Calu3 (cell line): ENCODE measurements at regions not wholly inside any gene's neighbourhood (a gene's known extent, or its start where the extent isn't known, plus 50 kb on each side); places are given as distances from the start of the nearest gene placed in this dataset.

Experiments used
- BruUV-seq: library from RNA; stranded (reverse); fragments of 400-500 nt; replicated peaks from 2 replicates; lab custom pipeline; 2021; lab: Mats Ljungman, UMichigan
- CTCF ChIA-PET: fragments of 300-600 bp; sonication (Branson Sonifier 250); formaldehyde crosslinking; loops from one replicate; lab custom pipeline; 2022; ENCODE audit warnings: antibody characterized with exemption; lab: Charles Lee
- DNase-seq: peaks from one replicate; pipeline ENCODE4 v3.0.0; 2022
- H3K27ac Mint-ChIP-seq: one replicate; pipeline ENCODE4 v1.8.0; 2022; ENCODE audit warnings: mixed read lengths; ENCODE audit not compliant: unreplicated experiment
- H3K27me3 Mint-ChIP-seq: one replicate; pipeline ENCODE4 v1.8.0; 2022; ENCODE audit warnings: mixed read lengths; ENCODE audit not compliant: unreplicated experiment
- H3K36me3 Mint-ChIP-seq: one replicate; pipeline ENCODE4 v1.8.0; 2022; ENCODE audit warnings: mild to moderate bottlenecking, moderate library complexity, mixed read lengths; ENCODE audit not compliant: insufficient read depth, unreplicated experiment
- H3K4me1 Mint-ChIP-seq: one replicate; pipeline ENCODE4 v1.8.0; 2022; ENCODE audit warnings: mild to moderate bottlenecking, low read depth, mixed read lengths; ENCODE audit not compliant: unreplicated experiment
- H3K4me3 Mint-ChIP-seq: one replicate; pipeline ENCODE4 v1.8.0; 2022; ENCODE audit warnings: mild to moderate bottlenecking, low read depth, moderate library complexity, mixed read lengths; ENCODE audit not compliant: unreplicated experiment
- H3K9me3 Mint-ChIP-seq: one replicate; pipeline ENCODE4 v1.8.0; 2022; ENCODE audit warnings: low read depth, mixed read lengths; ENCODE audit not compliant: unreplicated experiment
- intact Hi-C: fragments of 100-400 bp; cut with micrococcal nuclease; formaldehyde crosslinking; loops from one replicate; pipeline ENCODE4 v1.10.0; 2022; ENCODE audit not compliant: unreplicated experiment
- TF ChIP-seq, protein P1 (sequence below): fragments of 200-600 bp; IDR thresholded peaks from one replicate; pipeline ENCODE4 v1.8.0; 2022; ENCODE audit warnings: antibody characterized with exemption; ENCODE audit not compliant: unreplicated experiment

DNA sequence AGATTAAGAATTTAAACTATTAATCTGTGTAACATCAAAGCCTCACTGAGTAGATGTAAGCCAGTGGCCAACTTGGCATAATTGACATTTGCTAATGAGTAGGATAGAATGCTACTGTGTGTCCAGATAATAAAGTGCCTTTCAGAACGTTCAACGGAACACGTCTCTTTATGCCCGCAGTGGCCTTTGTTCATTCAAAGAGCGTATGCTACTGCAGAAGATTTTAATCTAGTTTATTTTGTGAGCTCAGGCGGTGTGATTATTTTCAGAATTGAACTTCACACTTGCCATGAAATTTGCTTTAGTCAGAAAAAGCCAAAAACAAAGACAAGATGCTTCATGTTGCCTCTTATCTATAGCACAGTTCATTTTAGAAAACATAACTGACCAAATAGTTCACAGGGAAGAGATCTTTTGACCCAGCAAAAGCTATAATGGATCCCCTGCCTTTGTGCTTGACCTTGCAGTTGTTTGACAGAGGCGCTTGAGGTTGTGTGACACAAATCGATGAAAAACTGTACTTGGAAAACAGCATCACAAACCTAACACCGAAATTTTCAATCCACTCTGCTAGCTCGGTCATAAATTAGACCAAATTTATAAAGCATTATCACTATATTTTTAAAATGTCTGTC, 530.9 kb upstream of the TYRP1 start:
- no peaks in the 10 kb centered on the region for H3K9me3 Mint-ChIP-seq
- no peak overlapping the region for H3K27ac Mint-ChIP-seq
- no peaks in the 10 kb centered on the region for H3K27me3 Mint-ChIP-seq
- no peaks in the 10 kb centered on the region for H3K36me3 Mint-ChIP-seq
- BruUV-seq: no TSS peak
- no peaks in the 10 kb centered on the region for H3K4me1 Mint-ChIP-seq
- CTCF ChIA-PET: no interaction called here
- TF ChIP-seq, protein P1, sequence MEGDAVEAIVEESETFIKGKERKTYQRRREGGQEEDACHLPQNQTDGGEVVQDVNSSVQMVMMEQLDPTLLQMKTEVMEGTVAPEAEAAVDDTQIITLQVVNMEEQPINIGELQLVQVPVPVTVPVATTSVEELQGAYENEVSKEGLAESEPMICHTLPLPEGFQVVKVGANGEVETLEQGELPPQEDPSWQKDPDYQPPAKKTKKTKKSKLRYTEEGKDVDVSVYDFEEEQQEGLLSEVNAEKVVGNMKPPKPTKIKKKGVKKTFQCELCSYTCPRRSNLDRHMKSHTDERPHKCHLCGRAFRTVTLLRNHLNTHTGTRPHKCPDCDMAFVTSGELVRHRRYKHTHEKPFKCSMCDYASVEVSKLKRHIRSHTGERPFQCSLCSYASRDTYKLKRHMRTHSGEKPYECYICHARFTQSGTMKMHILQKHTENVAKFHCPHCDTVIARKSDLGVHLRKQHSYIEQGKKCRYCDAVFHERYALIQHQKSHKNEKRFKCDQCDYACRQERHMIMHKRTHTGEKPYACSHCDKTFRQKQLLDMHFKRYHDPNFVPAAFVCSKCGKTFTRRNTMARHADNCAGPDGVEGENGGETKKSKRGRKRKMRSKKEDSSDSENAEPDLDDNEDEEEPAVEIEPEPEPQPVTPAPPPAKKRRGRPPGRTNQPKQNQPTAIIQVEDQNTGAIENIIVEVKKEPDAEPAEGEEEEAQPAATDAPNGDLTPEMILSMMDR: no peak
- intact Hi-C loops: no loop called here
- no peak overlapping the region for H3K4me3 Mint-ChIP-seq
- DNase-seq: no peak

DNA sequence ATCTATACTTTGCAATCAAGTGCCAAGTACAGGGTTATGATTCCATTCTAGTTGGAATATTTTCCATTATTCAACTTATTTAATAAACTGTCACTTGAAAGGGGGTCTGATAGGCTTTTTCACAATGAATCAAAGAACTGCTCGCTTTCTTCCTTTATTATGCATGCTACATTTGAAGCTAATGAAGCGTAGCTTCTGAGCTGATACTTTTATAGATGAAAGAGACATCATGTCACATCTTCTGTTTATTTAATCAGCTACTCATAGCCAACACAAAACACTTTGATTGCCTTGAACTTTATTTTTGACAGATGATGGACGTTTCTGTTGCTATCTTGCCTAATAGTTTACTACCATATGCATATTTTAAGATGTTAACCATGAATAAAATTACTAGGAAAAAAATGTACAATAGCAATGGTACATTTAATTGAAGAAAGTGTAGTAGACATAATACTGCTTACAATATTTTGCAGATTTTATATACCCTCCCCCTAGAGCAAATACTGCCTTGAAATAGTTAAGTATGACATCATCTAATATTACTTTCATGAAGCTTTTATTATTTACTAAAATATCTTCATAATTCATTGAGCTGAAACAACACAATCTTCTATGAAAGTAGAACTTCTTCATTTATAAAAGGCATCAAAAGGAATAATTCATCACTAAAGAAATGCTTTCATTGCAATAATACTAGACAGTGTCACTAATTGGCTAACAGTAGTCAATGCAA, 529.3 kb upstream of the TYRP1 start:
- TF ChIP-seq, protein P1: no peak
- Mint-ChIP-seq H3K4me3 (no peak overlapping the region), H3K27me3 (no peaks in the 10 kb centered on the region), H3K27ac (no peak overlapping the region), H3K9me3 (no peaks in the 10 kb centered on the region), H3K36me3 (no peaks in the 10 kb centered on the region), H3K4me1 (no peaks in the 10 kb centered on the region)
- intact Hi-C loops: no loop called here
- BruUV-seq: no TSS peak
- DNase-seq: no peak
- CTCF ChIA-PET: no interaction called here

DNA sequence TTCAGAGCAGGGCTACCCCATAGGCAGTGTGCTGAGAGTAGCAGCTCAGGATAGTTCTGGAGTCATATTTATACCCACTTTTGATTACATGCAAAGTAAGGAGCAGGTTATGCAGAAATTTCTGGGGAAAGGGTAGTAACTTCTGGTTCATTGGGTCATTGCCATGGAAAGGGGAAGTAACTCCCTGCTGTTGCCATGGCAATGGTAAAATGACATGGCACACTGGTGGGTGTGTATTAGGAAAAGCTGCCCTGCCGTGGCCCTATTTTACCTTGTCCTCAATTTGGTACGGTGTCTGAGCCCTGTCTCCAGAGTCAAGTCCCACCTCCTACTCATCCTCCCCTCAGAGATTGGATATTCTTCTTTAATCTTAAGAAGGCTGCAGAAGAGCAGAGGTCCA, 526.7 kb upstream of the TYRP1 start:
- Mint-ChIP-seq H3K4me3 (no peak overlapping the region), H3K27me3 (no peaks in the 10 kb centered on the region), H3K36me3 (no peaks in the 10 kb centered on the region), H3K27ac (no peak overlapping the region), H3K4me1 (no peaks in the 10 kb centered on the region), H3K9me3 (no peaks in the 10 kb centered on the region)
- intact Hi-C loops: no loop called here
- CTCF ChIA-PET: no interaction called here
- no peak for DNase-seq
- BruUV-seq: no TSS peak
- TF ChIP-seq, protein P1: no peak

DNA sequence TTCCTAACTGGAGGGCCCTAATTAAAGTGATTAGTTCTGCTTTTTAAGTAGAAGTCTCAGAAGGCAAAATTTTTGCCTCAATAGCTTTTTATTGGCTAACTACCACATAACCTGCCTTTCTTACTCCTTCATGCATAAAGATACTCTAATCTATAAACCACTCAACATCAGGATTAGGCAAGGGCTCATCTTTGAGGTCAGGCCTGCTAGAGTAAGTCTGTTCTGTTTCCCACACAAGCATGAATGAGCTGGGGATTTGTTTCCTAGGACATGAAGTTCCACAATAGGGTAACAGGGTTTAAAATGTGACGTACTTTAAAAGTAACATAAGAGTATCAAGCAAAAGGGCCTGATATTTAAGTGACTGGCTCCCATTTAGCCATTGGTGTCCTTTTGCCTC, 522.7 kb upstream of the TYRP1 start:
- Mint-ChIP-seq H3K4me1 (no peaks in the 10 kb centered on the region), H3K36me3 (no peaks in the 10 kb centered on the region)

More for the DNA sequence above, 522.7 kb upstream of the TYRP1 start:
- H3K27me3 Mint-ChIP-seq: no peaks in the 10 kb centered on the region
- H3K9me3 Mint-ChIP-seq: peaks cover 2% of the 10 kb centered on the region
- intact Hi-C loops: no loop called here
- DNase-seq: no peak
- no peak overlapping the region for H3K4me3 Mint-ChIP-seq
- H3K27ac Mint-ChIP-seq: no peak overlapping the region
- BruUV-seq: no TSS peak
- CTCF ChIA-PET: no interaction called here
- TF ChIP-seq, protein P1: no peak
